CD4-positive, alpha-beta T cell (primary cell): ENCODE measurements at regions not wholly inside any gene's neighbourhood (a gene's known extent, or its start where the extent isn't known, plus 50 kb on each side); places are given as distances from the start of the nearest gene placed in this dataset.

ENCODE experiments used
- ATAC-seq: fragments of 200-7000 bp; cut with Tn5 transposase; one replicate; pipeline ENCODE4 v1.10.0; 2022; ENCODE audit warnings: mild to moderate bottlenecking; ENCODE audit not compliant: poor library complexity
- CTCF ChIA-PET: fragments of 350-600 bp; sonication (Branson Sonifier 250); formaldehyde crosslinking; loops from one replicate; lab custom pipeline; 2021; ENCODE audit warnings: antibody characterized with exemption, inconsistent platforms; lab: Charles Lee
- POLR2A ChIA-PET: fragments of 350-600 bp; sonication (Branson Sonifier 250); formaldehyde crosslinking; loops from one replicate; lab custom pipeline; 2021; ENCODE audit warnings: antibody characterized with exemption, inconsistent platforms; lab: Charles Lee
- DNase-seq, 14 experiments: peaks; one replicate each; pipeline ENCODE4 v3.0.0-alpha.2; 2013 to 2020; ENCODE audit warnings: mixed read lengths in 2 of 14
- H3K27ac ChIP-seq, 2 donors: one replicate each; pipeline versions ENCODE4 v1.5.1 to v1.7.0; 2013; ENCODE audit warnings: low read length in 2 of 2, low read depth in 1 of 2, mild to moderate bottlenecking in 1 of 2
- H3K27me3 ChIP-seq, 2 experiments: 1 replicate in 1 of 2; 2 replicates in 1 of 2; pipeline versions ENCODE4 v1.6.1 to v1.7.0; 2013; ENCODE audit warnings: low read length in 2 of 2, control low read depth in 1 of 2, mild to moderate bottlenecking in 1 of 2, moderate library complexity in 1 of 2; ENCODE audit not compliant: insufficient read depth in 2 of 2, control insufficient read depth in 1 of 2
- H3K36me3 ChIP-seq: one replicate; pipeline ENCODE4 v1.6.1; 2013; ENCODE audit warnings: low read length, control low read depth; ENCODE audit not compliant: insufficient read depth
- H3K4me1 ChIP-seq: one replicate; pipeline ENCODE4 v1.6.1; 2013; ENCODE audit warnings: low read length, control low read depth; ENCODE audit not compliant: insufficient read depth
- H3K4me3 ChIP-seq: one replicate; pipeline ENCODE4 v1.5.1; 2013; ENCODE audit warnings: mild to moderate bottlenecking, low read length, moderate library complexity
- H3K9me3 ChIP-seq, 2 experiments: 1 replicate in 1 of 2; 2 replicates in 1 of 2; pipeline versions ENCODE4 v1.6.1 to v1.7.0; 2013; ENCODE audit warnings: low read length in 2 of 2, mild to moderate bottlenecking in 2 of 2, control low read depth in 1 of 2, moderate library complexity in 1 of 2; ENCODE audit not compliant: control insufficient read depth in 1 of 2, insufficient read depth in 1 of 2
- H3K27ac Mint-ChIP-seq: one replicate; pipeline ENCODE4 v1.8.0; 2020; ENCODE audit warnings: mixed read lengths
- H3K27me3 Mint-ChIP-seq: one replicate; pipeline ENCODE4 v1.8.0; 2021; ENCODE audit warnings: mixed read lengths
- H3K36me3 Mint-ChIP-seq: one replicate; pipeline ENCODE4 v1.8.0; 2021; ENCODE audit warnings: low read depth, mixed read lengths
- H3K4me1 Mint-ChIP-seq: one replicate; pipeline ENCODE4 v1.8.0; 2021; ENCODE audit warnings: low read depth, mixed read lengths
- H3K4me3 Mint-ChIP-seq: one replicate; pipeline ENCODE4 v1.8.0; 2020; ENCODE audit warnings: mild to moderate bottlenecking, mixed read lengths
- H3K9me3 Mint-ChIP-seq: one replicate; pipeline ENCODE4 v1.8.0; 2020; ENCODE audit warnings: mixed read lengths
- intact Hi-C, 2 experiments: fragments of 100-400 bp; cut with DNase I in 1 of 2; cut with micrococcal nuclease in 1 of 2; formaldehyde crosslinking; loops; one replicate each; pipeline versions ENCODE4 v1.15.1 to v1.9.0; 2023 to 2025; cut with DNase I, micrococcal nuclease
- TF ChIP-seq, protein P1 (sequence below): fragments of 200-600 bp; IDR thresholded peaks from one replicate; pipeline ENCODE4 v1.8.0; 2022; ENCODE audit warnings: antibody characterized with exemption, mild to moderate bottlenecking

DNA sequence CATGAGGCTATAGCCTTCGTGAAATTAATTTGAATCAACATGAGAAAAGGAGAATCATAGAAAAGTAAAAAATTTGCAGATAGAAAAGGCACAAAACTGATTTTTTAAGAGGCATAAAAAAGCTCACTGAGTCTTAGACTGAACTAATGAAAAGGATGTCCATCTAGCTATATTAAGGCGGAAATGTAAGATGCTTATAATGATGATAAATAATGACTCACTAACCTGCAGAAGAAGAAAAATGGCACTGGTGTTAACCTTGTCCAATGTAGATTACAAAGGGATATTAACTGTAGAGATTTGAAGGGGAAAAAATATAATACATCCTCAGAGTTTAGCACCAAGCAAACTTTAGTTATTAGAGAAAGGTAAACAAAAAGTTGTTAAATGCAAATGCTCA, 1098.0 kb upstream of the DDX18 start:
- no peaks in the 10 kb centered on the region for H3K9me3 ChIP-seq

DNA sequence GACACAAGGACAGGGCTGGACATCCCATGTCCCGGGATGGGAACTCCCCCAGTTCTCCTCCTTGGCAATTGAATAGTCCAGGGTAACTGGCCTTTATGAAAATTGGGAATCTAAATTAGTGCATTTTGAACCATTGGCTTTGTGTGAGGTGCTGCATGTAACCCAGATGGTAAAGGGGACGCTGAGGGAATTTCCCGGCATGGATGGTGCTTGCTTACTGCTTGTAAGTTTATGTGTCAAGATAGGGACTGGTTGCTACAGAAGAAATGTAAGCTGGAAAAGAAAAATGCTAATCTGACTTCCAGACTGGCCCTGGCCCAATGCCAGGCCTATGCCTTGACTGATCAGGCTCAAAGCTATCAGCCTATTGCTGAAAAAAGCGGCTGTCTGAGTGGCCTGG, 1096.7 kb upstream of the DDX18 start:
- no peaks in the 10 kb centered on the region for H3K36me3 ChIP-seq
- Mint-ChIP-seq H3K9me3 (peaks cover 4% of the 10 kb centered on the region), H3K4me1 (no peaks in the 10 kb centered on the region), H3K27ac (no peak overlapping the region), H3K4me3 (no peak overlapping the region), H3K27me3 (no peaks in the 10 kb centered on the region), H3K36me3 (no peaks in the 10 kb centered on the region)
- no peak for DNase-seq
- TF ChIP-seq, protein P1, sequence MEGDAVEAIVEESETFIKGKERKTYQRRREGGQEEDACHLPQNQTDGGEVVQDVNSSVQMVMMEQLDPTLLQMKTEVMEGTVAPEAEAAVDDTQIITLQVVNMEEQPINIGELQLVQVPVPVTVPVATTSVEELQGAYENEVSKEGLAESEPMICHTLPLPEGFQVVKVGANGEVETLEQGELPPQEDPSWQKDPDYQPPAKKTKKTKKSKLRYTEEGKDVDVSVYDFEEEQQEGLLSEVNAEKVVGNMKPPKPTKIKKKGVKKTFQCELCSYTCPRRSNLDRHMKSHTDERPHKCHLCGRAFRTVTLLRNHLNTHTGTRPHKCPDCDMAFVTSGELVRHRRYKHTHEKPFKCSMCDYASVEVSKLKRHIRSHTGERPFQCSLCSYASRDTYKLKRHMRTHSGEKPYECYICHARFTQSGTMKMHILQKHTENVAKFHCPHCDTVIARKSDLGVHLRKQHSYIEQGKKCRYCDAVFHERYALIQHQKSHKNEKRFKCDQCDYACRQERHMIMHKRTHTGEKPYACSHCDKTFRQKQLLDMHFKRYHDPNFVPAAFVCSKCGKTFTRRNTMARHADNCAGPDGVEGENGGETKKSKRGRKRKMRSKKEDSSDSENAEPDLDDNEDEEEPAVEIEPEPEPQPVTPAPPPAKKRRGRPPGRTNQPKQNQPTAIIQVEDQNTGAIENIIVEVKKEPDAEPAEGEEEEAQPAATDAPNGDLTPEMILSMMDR = no peak
- H3K27me3 ChIP-seq = no peaks in the 10 kb centered on the region
- POLR2A ChIA-PET = no interaction called here
- peaks cover 0 to 5% of the 10 kb centered on the region in 2 experiments for H3K9me3 ChIP-seq
- H3K27ac ChIP-seq = no peak overlapping the region
- CTCF ChIA-PET = no interaction called here
- H3K4me3 ChIP-seq = no peak overlapping the region
- no peaks in the 10 kb centered on the region for H3K4me1 ChIP-seq
- ATAC-seq = no peak
- intact Hi-C loops = no loop called here

More for the DNA sequence above, 1098.0 kb upstream of the DDX18 start:
- no peaks in the 10 kb centered on the region for H3K4me1 ChIP-seq
- no peak overlapping the region for H3K4me3 ChIP-seq
- no peak overlapping the region for H3K27ac ChIP-seq
- intact Hi-C loops = no loop called here
- ATAC-seq (no peak), DNase-seq (no peak)
- H3K9me3 Mint-ChIP-seq = no peaks in the 10 kb centered on the region
- no peaks in the 10 kb centered on the region for H3K4me1 Mint-ChIP-seq
- H3K36me3 ChIP-seq = no peaks in the 10 kb centered on the region
- ChIA-PET CTCF (no interaction called here), POLR2A (no interaction called here)
- no peaks in the 10 kb centered on the region for H3K27me3 Mint-ChIP-seq
- H3K27me3 ChIP-seq = no peaks in the 10 kb centered on the region
- H3K36me3 Mint-ChIP-seq = no peaks in the 10 kb centered on the region
- H3K4me3 Mint-ChIP-seq = no peak overlapping the region
- H3K27ac Mint-ChIP-seq = no peak overlapping the region
- TF ChIP-seq, protein P1 = no peak

DNA sequence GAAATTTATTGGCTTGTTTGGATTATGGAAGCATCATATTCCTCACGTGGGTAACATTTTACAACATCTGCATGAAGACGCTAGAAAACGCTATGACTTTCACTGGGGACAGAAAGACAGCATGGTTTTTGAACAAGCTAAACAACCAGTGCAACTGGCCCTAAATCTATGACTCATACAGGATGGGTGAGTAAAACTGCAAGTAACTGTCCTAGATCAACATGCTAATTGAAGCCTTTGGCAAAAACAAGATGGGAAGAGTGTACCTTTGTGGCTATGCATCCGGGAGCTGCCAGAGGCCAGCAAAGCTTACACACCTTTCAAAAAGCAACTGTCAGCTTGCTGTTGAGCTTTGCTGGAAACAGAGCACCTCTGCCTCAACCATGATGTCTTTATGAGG, 1096.0 kb upstream of the DDX18 start:
- intact Hi-C loops = no loop called here
- ChIA-PET POLR2A (no interaction called here), CTCF (no interaction called here)
- peaks cover 0 to 8% of the 10 kb centered on the region in 2 experiments for H3K9me3 ChIP-seq
- DNase-seq = no peak
- Mint-ChIP-seq H3K36me3 (no peaks in the 10 kb centered on the region), H3K27me3 (no peaks in the 10 kb centered on the region), H3K4me1 (no peaks in the 10 kb centered on the region), H3K9me3 (peaks cover 4% of the 10 kb centered on the region), H3K27ac (no peak overlapping the region), H3K4me3 (no peak overlapping the region)
- H3K4me3 ChIP-seq = no peak overlapping the region
- TF ChIP-seq, protein P1 = no peak
- no peak overlapping the region for H3K27ac ChIP-seq
- H3K4me1 ChIP-seq = no peaks in the 10 kb centered on the region
- ATAC-seq = no peak
- no peaks in the 10 kb centered on the region for H3K27me3 ChIP-seq
- no peaks in the 10 kb centered on the region for H3K36me3 ChIP-seq
